ENCODE measurements at regions not wholly inside any gene's neighbourhood (a gene's known extent, or its start where the extent isn't known, plus 50 kb on each side); places are given as distances from the start of the nearest gene placed in this dataset.

- H3K36me3 ChIP-seq (replicated peaks in 1 of 2; ENCODE audit: control insufficient read depth in 1 of 2, insufficient read depth in 2 of 2, low read length in 2 of 2), result no peaks in the 10 kb centered on the region
- no peak for TF ChIP-seq CTCF (IDR thresholded peaks at IDR 0.05)
- no peaks in the 10 kb centered on the region for H3K27me3 ChIP-seq (ENCODE audit: control insufficient read depth in 2 of 2, insufficient read depth in 2 of 2, low read length in 2 of 2)
- intact Hi-C loops (cut with micrococcal nuclease), result no loop called here
- no peak overlapping the region for H3K27ac ChIP-seq (ENCODE audit: low read depth in 1 of 2, low read length in 2 of 2)
- H3K4me3 ChIP-seq (replicated peaks in 1 of 3; ENCODE audit: low read depth in 2 of 3, low read length in 3 of 3), result no peak overlapping the region
- no peaks in the 10 kb centered on the region for H3K79me2 ChIP-seq (ENCODE audit: insufficient read depth, low read length)
- no peak overlapping the region for H3K9ac ChIP-seq (ENCODE audit: insufficient read depth, low read length, poor library complexity, severe bottlenecking)
- Mint-ChIP-seq H3K4me1 (no peaks in the 10 kb centered on the region), H3K9me3 (peaks cover 3 to 12% (median 9%) of the 10 kb centered on the region in 7 donors), H3K36me3 (no peaks in the 10 kb centered on the region), H3K27ac (no peak overlapping the region), H3K4me3 (no peak overlapping the region), H3K27me3 (ENCODE audit: low read depth in 3 of 3) (no peaks in the 10 kb centered on the region)
- no peak overlapping the region for H3K4me2 ChIP-seq (replicated peaks; ENCODE audit: extremely low read depth, low read length, poor library complexity, severe bottlenecking)
- no CpG with 5 or more reads among the region's 1 CpG for WGBS (ENCODE audit: insufficient coverage)
- H2AFZ ChIP-seq (ENCODE audit: insufficient read depth, low read depth, low read length, poor library complexity, severe bottlenecking), result no peak overlapping the region
- peaks cover 0 to 10% of the 10 kb centered on the region in 2 donors for H3K9me3 ChIP-seq (replicated peaks in 1 of 2; ENCODE audit: control insufficient read depth in 1 of 2, insufficient read depth in 1 of 2, low read length in 2 of 2)
- H4K20me1 ChIP-seq (ENCODE audit: insufficient read depth, low read length), result no peaks in the 10 kb centered on the region
- DNase-seq, result no peak
- no peaks in the 10 kb centered on the region for H3K4me1 ChIP-seq (ENCODE audit: control insufficient read depth in 1 of 2, insufficient read depth in 2 of 2, low read length in 2 of 2)
Measured at GRCh38 chr4:18914182-18914581, 892.6 kb upstream of the LCORL start.

GRCh38 chr4:18894928-18895327, 873.4 kb upstream of the LCORL start:
- Mint-ChIP-seq H3K4me1 (no peaks in the 10 kb centered on the region), H3K27me3 (ENCODE audit: low read depth in 3 of 3) (no peaks in the 10 kb centered on the region), H3K4me3 (no peak overlapping the region), H3K27ac (no peak overlapping the region), H3K36me3 (no peaks in the 10 kb centered on the region), H3K9me3 (peaks cover 0 to 5% (median 0%) of the 10 kb centered on the region in 7 donors)
- Histone ChIP-seq H3K4me1 (ENCODE audit: control insufficient read depth in 1 of 2, insufficient read depth in 2 of 2, low read length in 2 of 2) (no peaks in the 10 kb centered on the region), H3K27me3 (ENCODE audit: control insufficient read depth in 2 of 2, insufficient read depth in 2 of 2, low read length in 2 of 2) (no peaks in the 10 kb centered on the region), H3K4me2 (replicated peaks; ENCODE audit: extremely low read depth, low read length, poor library complexity, severe bottlenecking) (no peak overlapping the region), H3K9me3 (replicated peaks in 1 of 2; ENCODE audit: control insufficient read depth in 1 of 2, insufficient read depth in 1 of 2, low read length in 2 of 2) (peaks cover 3 to 4% of the 10 kb centered on the region in 2 donors), H4K20me1 (ENCODE audit: insufficient read depth, low read length) (no peaks in the 10 kb centered on the region), H3K79me2 (ENCODE audit: insufficient read depth, low read length) (no peaks in the 10 kb centered on the region), H3K4me3 (replicated peaks in 1 of 3; ENCODE audit: low read depth in 2 of 3, low read length in 3 of 3) (no peak overlapping the region), H2AFZ (ENCODE audit: insufficient read depth, low read depth, low read length, poor library complexity, severe bottlenecking) (no peak overlapping the region), H3K27ac (ENCODE audit: low read depth in 1 of 2, low read length in 2 of 2) (no peak overlapping the region), H3K9ac (ENCODE audit: insufficient read depth, low read length, poor library complexity, severe bottlenecking) (no peak overlapping the region), H3K36me3 (replicated peaks in 1 of 2; ENCODE audit: control insufficient read depth in 1 of 2, insufficient read depth in 2 of 2, low read length in 2 of 2) (no peaks in the 10 kb centered on the region)
- DNase-seq, result no peak
- intact Hi-C loops (cut with micrococcal nuclease), result no loop called here
- no peak for TF ChIP-seq CTCF (IDR thresholded peaks at IDR 0.05)
- no CpG with 5 or more reads among the region's 2 CpGs for WGBS (ENCODE audit: insufficient coverage)
